DND-41 (cell line): ENCODE measurements at regions not wholly inside any gene's neighbourhood (a gene's known extent, or its start where the extent isn't known, plus 50 kb on each side); places are given as distances from the start of the nearest gene placed in this dataset.

ENCODE experiments used
- ATAC-seq: fragments of 200-7000 bp; cut with Tn5 transposase; 3 replicates; pipeline ENCODE4 v1.9.1; 2021; ENCODE audit warnings: low read depth; ENCODE audit not compliant: insufficient read depth
- DNase-seq: peaks from one replicate; pipeline ENCODE4 v3.0.0-alpha.2; 2020
- H2AFZ ChIP-seq: 2 replicates; pipeline ENCODE4 v1.6.0; 2012; ENCODE audit warnings: low read depth, low read length
- H3K27ac ChIP-seq: 2 replicates; pipeline ENCODE4 v1.5.1; 2012; ENCODE audit warnings: low read length, inconsistent platforms
- H3K27me3 ChIP-seq: fragments of 200-600 bp; sonication (generic); 2 replicates; pipeline ENCODE4 v1.6.0; 2012; ENCODE audit warnings: low read length, mild to moderate bottlenecking, inconsistent platforms; ENCODE audit not compliant: insufficient read depth, poor library complexity
- H3K36me3 ChIP-seq: 2 replicates; pipeline ENCODE4 v1.5.1; 2012; ENCODE audit warnings: low read length, inconsistent platforms; ENCODE audit not compliant: insufficient read depth
- H3K4me1 ChIP-seq: 2 replicates; pipeline ENCODE4 v1.5.1; 2012; ENCODE audit warnings: mild to moderate bottlenecking, low read length; ENCODE audit not compliant: insufficient read depth
- H3K4me2 ChIP-seq: 2 replicates; pipeline ENCODE4 v1.6.0; 2012; ENCODE audit warnings: mild to moderate bottlenecking, moderate library complexity, low read length, inconsistent platforms; ENCODE audit not compliant: insufficient read depth
- H3K4me3 ChIP-seq, 2 experiments: fragments of 200-600 bp in 1 of 2; shearing (Covaris generic) in 1 of 2; 2 replicates each; pipeline ENCODE4 v1.5.1; 2012 to 2016; ENCODE audit warnings: inconsistent platforms in 2 of 2, low read length in 2 of 2, mild to moderate bottlenecking in 2 of 2, low read depth in 1 of 2, moderate library complexity in 1 of 2
- H3K79me2 ChIP-seq: 2 replicates; pipeline ENCODE4 v1.6.0; 2012; ENCODE audit warnings: low read length, inconsistent platforms; ENCODE audit not compliant: insufficient read depth
- H3K9ac ChIP-seq: 2 replicates; pipeline ENCODE4 v1.6.0; 2012; ENCODE audit warnings: low read depth, mild to moderate bottlenecking, inconsistent platforms, low read length, moderate library complexity
- H3K9me3 ChIP-seq: 2 replicates; pipeline ENCODE4 v1.5.1; 2012; ENCODE audit warnings: low read length, moderate library complexity, mild to moderate bottlenecking, inconsistent platforms; ENCODE audit not compliant: insufficient read depth, severe bottlenecking
- H4K20me1 ChIP-seq: 2 replicates; pipeline ENCODE4 v1.6.0; 2012; ENCODE audit warnings: low read length; ENCODE audit not compliant: insufficient read depth
- EZH2 ChIP-seq: IDR thresholded peaks from 3 replicates; pipeline ENCODE4 v1.6.1; 2012; ENCODE audit warnings: borderline replicate concordance, low read depth, mild to moderate bottlenecking, moderate library complexity, low read length, inconsistent platforms; ENCODE audit not compliant: severe bottlenecking
- TF ChIP-seq, protein P1 (sequence below): IDR thresholded peaks from 2 replicates; pipeline ENCODE4 v1.5.1; 2012; ENCODE audit warnings: borderline replicate concordance, low read length, moderate library complexity, mild to moderate bottlenecking; ENCODE audit not compliant: poor library complexity, severe bottlenecking; ENCODE audit errors: extremely low read depth

GRCh38 chr13:44088991-44089413 lies 209.3 kb downstream of the LACC1 start:
- H3K27ac ChIP-seq: no peak overlapping the region
- H4K20me1 ChIP-seq: no peaks in the 10 kb centered on the region
- no peak overlapping the region for H2AFZ ChIP-seq
- no peaks in the 10 kb centered on the region for H3K79me2 ChIP-seq
- ATAC-seq: peak; percentile 50; the same call in 2 of the 3 replicates
- no peaks in the 10 kb centered on the region for H3K27me3 ChIP-seq
- H3K9me3 ChIP-seq: no peaks in the 10 kb centered on the region
- no peaks in the 10 kb centered on the region for H3K36me3 ChIP-seq
- H3K9ac ChIP-seq: no peak overlapping the region
- H3K4me3 ChIP-seq: no peak overlapping the region
- DNase-seq: no peak
- no peak for TF ChIP-seq EZH2
- TF ChIP-seq, protein P1, sequence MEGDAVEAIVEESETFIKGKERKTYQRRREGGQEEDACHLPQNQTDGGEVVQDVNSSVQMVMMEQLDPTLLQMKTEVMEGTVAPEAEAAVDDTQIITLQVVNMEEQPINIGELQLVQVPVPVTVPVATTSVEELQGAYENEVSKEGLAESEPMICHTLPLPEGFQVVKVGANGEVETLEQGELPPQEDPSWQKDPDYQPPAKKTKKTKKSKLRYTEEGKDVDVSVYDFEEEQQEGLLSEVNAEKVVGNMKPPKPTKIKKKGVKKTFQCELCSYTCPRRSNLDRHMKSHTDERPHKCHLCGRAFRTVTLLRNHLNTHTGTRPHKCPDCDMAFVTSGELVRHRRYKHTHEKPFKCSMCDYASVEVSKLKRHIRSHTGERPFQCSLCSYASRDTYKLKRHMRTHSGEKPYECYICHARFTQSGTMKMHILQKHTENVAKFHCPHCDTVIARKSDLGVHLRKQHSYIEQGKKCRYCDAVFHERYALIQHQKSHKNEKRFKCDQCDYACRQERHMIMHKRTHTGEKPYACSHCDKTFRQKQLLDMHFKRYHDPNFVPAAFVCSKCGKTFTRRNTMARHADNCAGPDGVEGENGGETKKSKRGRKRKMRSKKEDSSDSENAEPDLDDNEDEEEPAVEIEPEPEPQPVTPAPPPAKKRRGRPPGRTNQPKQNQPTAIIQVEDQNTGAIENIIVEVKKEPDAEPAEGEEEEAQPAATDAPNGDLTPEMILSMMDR: no peak
- peaks cover 5% of the 10 kb centered on the region for H3K4me1 ChIP-seq
- H3K4me2 ChIP-seq: no peak overlapping the region

GRCh38 chr13:44089452-44089851 lies 209.7 kb downstream of the LACC1 start:
- Histone ChIP-seq H3K79me2 (no peaks in the 10 kb centered on the region), H3K36me3 (no peaks in the 10 kb centered on the region), H3K27me3 (no peaks in the 10 kb centered on the region), H3K9me3 (no peaks in the 10 kb centered on the region), H3K27ac (no peak overlapping the region), H3K4me1 (peaks cover 5% of the 10 kb centered on the region), H4K20me1 (no peaks in the 10 kb centered on the region), H3K4me3 (no peak overlapping the region), H2AFZ (no peak overlapping the region), H3K4me2 (no peak overlapping the region), H3K9ac (no peak overlapping the region)
- ATAC-seq (no peak), DNase-seq (no peak)
- TF ChIP-seq EZH2: no peak
- TF ChIP-seq, protein P1: no peak

DNA sequence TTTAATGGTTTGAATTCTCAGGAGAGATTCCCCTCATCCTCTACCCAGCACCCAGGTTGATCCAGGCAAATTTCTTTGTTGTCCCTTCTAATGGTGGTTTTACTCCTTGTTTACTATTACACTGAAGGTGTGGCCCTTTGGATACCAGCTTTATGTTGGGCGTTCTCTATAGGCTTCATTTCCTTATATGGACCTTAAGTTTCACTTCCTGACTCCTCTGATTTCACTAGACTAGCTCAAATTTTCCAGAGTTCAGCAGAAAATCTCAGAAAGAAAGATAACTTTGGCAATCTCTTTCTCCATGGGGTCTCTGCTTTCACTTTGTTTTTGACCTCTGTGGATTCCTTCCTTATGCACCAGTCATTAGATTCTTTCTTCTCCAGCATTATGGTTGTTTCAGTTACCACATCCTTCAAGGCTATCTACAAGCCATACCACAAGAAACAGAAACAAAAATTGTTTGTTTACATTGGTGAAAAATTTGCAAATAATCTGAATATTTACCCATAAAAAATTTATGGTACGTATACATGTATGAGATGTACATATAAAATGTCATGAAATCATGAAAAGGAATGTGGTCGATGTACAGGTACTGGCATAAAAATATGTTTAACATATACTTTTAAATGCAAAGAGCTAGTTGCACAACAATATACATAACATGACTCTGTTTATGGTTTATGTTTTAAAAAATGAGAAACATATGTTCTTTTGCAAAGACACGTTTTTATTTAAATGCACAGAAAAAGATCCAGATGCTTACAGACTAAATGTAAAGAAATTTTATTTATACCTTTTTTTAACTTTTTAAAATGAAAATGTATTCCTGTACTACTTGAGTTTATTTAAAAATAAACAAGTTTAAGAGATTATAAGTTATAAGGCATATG lies 212.6 kb downstream of the LACC1 start:
- H3K27ac ChIP-seq: no peak overlapping the region
- H3K36me3 ChIP-seq: no peaks in the 10 kb centered on the region
- no peak overlapping the region for H3K4me3 ChIP-seq
- H3K9ac ChIP-seq: no peak overlapping the region
- no peak for TF ChIP-seq EZH2
- TF ChIP-seq, protein P1: no peak
- no peaks in the 10 kb centered on the region for H3K27me3 ChIP-seq
- H3K9me3 ChIP-seq: no peaks in the 10 kb centered on the region
- H3K4me2 ChIP-seq: no peak overlapping the region
- peaks cover 5% of the 10 kb centered on the region for H3K4me1 ChIP-seq
- no peak overlapping the region for H2AFZ ChIP-seq
- DNase-seq: no peak
- no peaks in the 10 kb centered on the region for H4K20me1 ChIP-seq
- ATAC-seq: peak; percentile 29; the same call in 1 of the 3 replicates
- H3K79me2 ChIP-seq: no peaks in the 10 kb centered on the region
